GM18861 (cell line): ENCODE measurements at regions not wholly inside any gene's neighbourhood (a gene's known extent, or its start where the extent isn't known, plus 50 kb on each side); places are given as distances from the start of the nearest gene placed in this dataset.

Source experiments
- ATAC-seq: cut with Tn5 transposase; IDR thresholded peaks from one replicate; pipeline ENCODE4 v1.9.1; 2021; ENCODE audit not compliant: unreplicated experiment

- no peak for ATAC-seq
These were observed 209.4 kb upstream of the NEIL3 start for GRCh38 chr4:177100307-177100706.

- ATAC-seq, result no peak
These were observed 206.1 kb upstream of the NEIL3 start for GRCh38 chr4:177103619-177104018.

GRCh38 chr4:177105536-177105935 is 204.1 kb upstream of the NEIL3 start:
- ATAC-seq, result no peak

GRCh38 chr4:177107288-177107921 is 202.3 kb upstream of the NEIL3 start:
- no peak for ATAC-seq

- no peak for ATAC-seq
These were observed 201.0 kb upstream of the NEIL3 start for GRCh38 chr4:177108708-177109107.

GRCh38 chr4:177109769-177110168 is 199.9 kb upstream of the NEIL3 start:
- no peak for ATAC-seq

GRCh38 chr4:177116161-177116560 is 193.5 kb upstream of the NEIL3 start:
- no peak for ATAC-seq

- ATAC-seq, result no peak
These were observed 192.4 kb upstream of the NEIL3 start for GRCh38 chr4:177117256-177117655.

- no peak for ATAC-seq
These were observed 191.1 kb upstream of the NEIL3 start for GRCh38 chr4:177118596-177118995.

GRCh38 chr4:177119021-177119471 is 190.6 kb upstream of the NEIL3 start:
- no peak for ATAC-seq

GRCh38 chr4:177119691-177120090 is 190.0 kb upstream of the NEIL3 start:
- ATAC-seq, result no peak

- ATAC-seq, result no peak
These were observed 185.9 kb upstream of the NEIL3 start for GRCh38 chr4:177123811-177124210.

- ATAC-seq, result no peak
These were observed 185.2 kb upstream of the NEIL3 start for GRCh38 chr4:177124349-177125064.

- no peak for ATAC-seq
These were observed 184.0 kb upstream of the NEIL3 start for GRCh38 chr4:177125656-177126055.

GRCh38 chr4:177127658-177128057 is 182.0 kb upstream of the NEIL3 start:
- ATAC-seq, result no peak

- no peak for ATAC-seq
These were observed 181.4 kb upstream of the NEIL3 start for GRCh38 chr4:177128306-177128705.

GRCh38 chr4:177131736-177132135 is 177.9 kb upstream of the NEIL3 start:
- no peak for ATAC-seq

GRCh38 chr4:177147668-177148067 is 162.0 kb upstream of the NEIL3 start:
- ATAC-seq, result no peak

- no peak for ATAC-seq
These were observed 154.2 kb upstream of the NEIL3 start for GRCh38 chr4:177155454-177155853.

GRCh38 chr4:177159600-177159999 is 150.1 kb upstream of the NEIL3 start:
- no peak for ATAC-seq

GRCh38 chr4:177161781-177162180 is 147.9 kb upstream of the NEIL3 start:
- no peak for ATAC-seq

GRCh38 chr4:177163532-177163931 is 146.1 kb upstream of the NEIL3 start:
- ATAC-seq, result no peak

- no peak for ATAC-seq
These were observed 138.1 kb upstream of the NEIL3 start for GRCh38 chr4:177171588-177171987.
